ENCODE measurements at regions not wholly inside any gene's neighbourhood (a gene's known extent, or its start where the extent isn't known, plus 50 kb on each side); places are given as distances from the start of the nearest gene placed in this dataset.

GRCh38 chr20:16955971-16956370, 207.8 kb downstream of the OTOR start:
- Histone ChIP-seq H3K36me3 (ENCODE audit: control insufficient read depth in 3 of 3, insufficient read depth in 3 of 3, low read length in 3 of 3) (no peaks in the 10 kb centered on the region), H3K9ac (ENCODE audit: low read depth in 1 of 3, low read length in 3 of 3) (no peak overlapping the region), H3K4me3 (ENCODE audit: low read length in 3 of 3) (no peak overlapping the region), H3K27me3 (ENCODE audit: control insufficient read depth in 3 of 3, insufficient read depth in 3 of 3, low read length in 3 of 3) (no peaks in the 10 kb centered on the region), H3K27ac (ENCODE audit: low read depth, low read length) (no peak overlapping the region), H3K4me1 (ENCODE audit: control insufficient read depth in 3 of 3, insufficient read depth in 3 of 3, low read length in 3 of 3) (no peaks in the 10 kb centered on the region), H3K9me3 (ENCODE audit: control insufficient read depth in 3 of 3, low read length in 3 of 3) (no peaks in the 10 kb centered on the region)

- Histone ChIP-seq H3K4me3 (ENCODE audit: low read length in 3 of 3) (no peak overlapping the region), H3K36me3 (ENCODE audit: control insufficient read depth in 3 of 3, insufficient read depth in 3 of 3, low read length in 3 of 3) (no peaks in the 10 kb centered on the region), H3K9ac (ENCODE audit: low read depth in 1 of 3, low read length in 3 of 3) (no peak overlapping the region), H3K27ac (ENCODE audit: low read depth, low read length) (no peak overlapping the region), H3K4me1 (ENCODE audit: control insufficient read depth in 3 of 3, insufficient read depth in 3 of 3, low read length in 3 of 3) (no peaks in the 10 kb centered on the region), H3K9me3 (ENCODE audit: control insufficient read depth in 3 of 3, low read length in 3 of 3) (no peaks in the 10 kb centered on the region), H3K27me3 (ENCODE audit: control insufficient read depth in 3 of 3, insufficient read depth in 3 of 3, low read length in 3 of 3) (no peaks in the 10 kb centered on the region)
Measured at GRCh38 chr20:16965401-16965800, 217.2 kb downstream of the OTOR start.

GRCh38 chr20:16966276-16966880, 218.2 kb downstream of the OTOR start:
- H3K36me3 ChIP-seq (ENCODE audit: control insufficient read depth in 3 of 3, insufficient read depth in 3 of 3, low read length in 3 of 3) = no peaks in the 10 kb centered on the region
- no peaks in the 10 kb centered on the region for H3K4me1 ChIP-seq (ENCODE audit: control insufficient read depth in 3 of 3, insufficient read depth in 3 of 3, low read length in 3 of 3)
- no peak overlapping the region for H3K9ac ChIP-seq (ENCODE audit: low read depth in 1 of 3, low read length in 3 of 3)
- H3K9me3 ChIP-seq (ENCODE audit: control insufficient read depth in 3 of 3, low read length in 3 of 3) = no peaks in the 10 kb centered on the region
- no peaks in the 10 kb centered on the region for H3K27me3 ChIP-seq (ENCODE audit: control insufficient read depth in 3 of 3, insufficient read depth in 3 of 3, low read length in 3 of 3)
- H3K27ac ChIP-seq (ENCODE audit: low read depth, low read length) = no peak overlapping the region
- no peak overlapping the region for H3K4me3 ChIP-seq (ENCODE audit: low read length in 3 of 3)

GRCh38 chr20:16968099-16968498, 219.9 kb downstream of the OTOR start:
- Histone ChIP-seq H3K4me3 (ENCODE audit: low read length in 3 of 3) (no peak overlapping the region), H3K27ac (ENCODE audit: low read depth, low read length) (no peak overlapping the region), H3K27me3 (ENCODE audit: control insufficient read depth in 3 of 3, insufficient read depth in 3 of 3, low read length in 3 of 3) (no peaks in the 10 kb centered on the region), H3K36me3 (ENCODE audit: control insufficient read depth in 3 of 3, insufficient read depth in 3 of 3, low read length in 3 of 3) (no peaks in the 10 kb centered on the region), H3K4me1 (ENCODE audit: control insufficient read depth in 3 of 3, insufficient read depth in 3 of 3, low read length in 3 of 3) (no peaks in the 10 kb centered on the region), H3K9me3 (ENCODE audit: control insufficient read depth in 3 of 3, low read length in 3 of 3) (no peaks in the 10 kb centered on the region), H3K9ac (ENCODE audit: low read depth in 1 of 3, low read length in 3 of 3) (no peak overlapping the region)

- Histone ChIP-seq H3K9me3 (ENCODE audit: control insufficient read depth in 3 of 3, low read length in 3 of 3) (peaks cover 0 to 3% (median 0%) of the 10 kb centered on the region in 3 donors), H3K27ac (ENCODE audit: low read depth, low read length) (no peak overlapping the region), H3K27me3 (ENCODE audit: control insufficient read depth in 3 of 3, insufficient read depth in 3 of 3, low read length in 3 of 3) (no peaks in the 10 kb centered on the region), H3K4me1 (ENCODE audit: control insufficient read depth in 3 of 3, insufficient read depth in 3 of 3, low read length in 3 of 3) (no peaks in the 10 kb centered on the region), H3K9ac (ENCODE audit: low read depth in 1 of 3, low read length in 3 of 3) (no peak overlapping the region), H3K4me3 (ENCODE audit: low read length in 3 of 3) (no peak overlapping the region), H3K36me3 (ENCODE audit: control insufficient read depth in 3 of 3, insufficient read depth in 3 of 3, low read length in 3 of 3) (no peaks in the 10 kb centered on the region)
Measured at GRCh38 chr20:16970776-16971175, 222.6 kb downstream of the OTOR start.

- H3K4me3 ChIP-seq (ENCODE audit: low read length in 3 of 3) = no peak overlapping the region
Measured at GRCh38 chr20:16974080-16974854, 226.1 kb downstream of the OTOR start.

GRCh38 chr20:16974855-16975162, 226.7 kb downstream of the OTOR start:
- Histone ChIP-seq H3K27me3 (ENCODE audit: control insufficient read depth in 3 of 3, insufficient read depth in 3 of 3, low read length in 3 of 3) (no peaks in the 10 kb centered on the region), H3K9ac (ENCODE audit: low read depth in 1 of 3, low read length in 3 of 3) (no peak overlapping the region), H3K4me1 (ENCODE audit: control insufficient read depth in 3 of 3, insufficient read depth in 3 of 3, low read length in 3 of 3) (no peaks in the 10 kb centered on the region), H3K4me3 (ENCODE audit: low read length in 3 of 3) (no peak overlapping the region), H3K9me3 (ENCODE audit: control insufficient read depth in 3 of 3, low read length in 3 of 3) (peaks cover 0 to 5% (median 0%) of the 10 kb centered on the region in 3 donors), H3K36me3 (ENCODE audit: control insufficient read depth in 3 of 3, insufficient read depth in 3 of 3, low read length in 3 of 3) (no peaks in the 10 kb centered on the region), H3K27ac (ENCODE audit: low read depth, low read length) (no peak overlapping the region)

More at GRCh38 chr20:16974080-16974854, 226.1 kb downstream of the OTOR start:
- Histone ChIP-seq H3K27ac (ENCODE audit: low read depth, low read length) (no peak overlapping the region), H3K9ac (ENCODE audit: low read depth in 1 of 3, low read length in 3 of 3) (no peak overlapping the region), H3K27me3 (ENCODE audit: control insufficient read depth in 3 of 3, insufficient read depth in 3 of 3, low read length in 3 of 3) (no peaks in the 10 kb centered on the region), H3K9me3 (ENCODE audit: control insufficient read depth in 3 of 3, low read length in 3 of 3) (peaks cover 0 to 5% (median 0%) of the 10 kb centered on the region in 3 donors), H3K36me3 (ENCODE audit: control insufficient read depth in 3 of 3, insufficient read depth in 3 of 3, low read length in 3 of 3) (no peaks in the 10 kb centered on the region), H3K4me1 (ENCODE audit: control insufficient read depth in 3 of 3, insufficient read depth in 3 of 3, low read length in 3 of 3) (no peaks in the 10 kb centered on the region)

GRCh38 chr20:16975682-16976081, 227.5 kb downstream of the OTOR start:
- Histone ChIP-seq H3K4me1 (ENCODE audit: control insufficient read depth in 3 of 3, insufficient read depth in 3 of 3, low read length in 3 of 3) (no peaks in the 10 kb centered on the region), H3K9me3 (ENCODE audit: control insufficient read depth in 3 of 3, low read length in 3 of 3) (peaks cover 0 to 5% (median 0%) of the 10 kb centered on the region in 3 donors), H3K9ac (ENCODE audit: low read depth in 1 of 3, low read length in 3 of 3) (no peak overlapping the region), H3K4me3 (ENCODE audit: low read length in 3 of 3) (no peak overlapping the region), H3K27ac (ENCODE audit: low read depth, low read length) (no peak overlapping the region), H3K27me3 (ENCODE audit: control insufficient read depth in 3 of 3, insufficient read depth in 3 of 3, low read length in 3 of 3) (no peaks in the 10 kb centered on the region), H3K36me3 (ENCODE audit: control insufficient read depth in 3 of 3, insufficient read depth in 3 of 3, low read length in 3 of 3) (no peaks in the 10 kb centered on the region)

GRCh38 chr20:16978497-16978896, 230.3 kb downstream of the OTOR start:
- H3K9me3 ChIP-seq (ENCODE audit: control insufficient read depth in 3 of 3, low read length in 3 of 3) = peaks cover 0 to 5% (median 0%) of the 10 kb centered on the region in 3 donors
- H3K9ac ChIP-seq (ENCODE audit: low read depth in 1 of 3, low read length in 3 of 3) = no peak overlapping the region
- no peaks in the 10 kb centered on the region for H3K27me3 ChIP-seq (ENCODE audit: control insufficient read depth in 3 of 3, insufficient read depth in 3 of 3, low read length in 3 of 3)
- H3K27ac ChIP-seq (ENCODE audit: low read depth, low read length) = no peak overlapping the region
- H3K36me3 ChIP-seq (ENCODE audit: control insufficient read depth in 3 of 3, insufficient read depth in 3 of 3, low read length in 3 of 3) = no peaks in the 10 kb centered on the region
- H3K4me1 ChIP-seq (ENCODE audit: control insufficient read depth in 3 of 3, insufficient read depth in 3 of 3, low read length in 3 of 3) = no peaks in the 10 kb centered on the region
- no peak overlapping the region for H3K4me3 ChIP-seq (ENCODE audit: low read length in 3 of 3)

GRCh38 chr20:16982091-16982726, 234.1 kb downstream of the OTOR start:
- peaks cover 0 to 3% (median 2%) of the 10 kb centered on the region in 3 donors for H3K9me3 ChIP-seq (ENCODE audit: control insufficient read depth in 3 of 3, low read length in 3 of 3)
- H3K27me3 ChIP-seq (ENCODE audit: control insufficient read depth in 3 of 3, insufficient read depth in 3 of 3, low read length in 3 of 3) = no peaks in the 10 kb centered on the region
- no peak overlapping the region for H3K9ac ChIP-seq (ENCODE audit: low read depth in 1 of 3, low read length in 3 of 3)
- H3K4me3 ChIP-seq (ENCODE audit: low read length in 3 of 3) = no peak overlapping the region
- no peaks in the 10 kb centered on the region for H3K4me1 ChIP-seq (ENCODE audit: control insufficient read depth in 3 of 3, insufficient read depth in 3 of 3, low read length in 3 of 3)
- H3K36me3 ChIP-seq (ENCODE audit: control insufficient read depth in 3 of 3, insufficient read depth in 3 of 3, low read length in 3 of 3) = no peaks in the 10 kb centered on the region
- no peak overlapping the region for H3K27ac ChIP-seq (ENCODE audit: low read depth, low read length)

All from skeletal muscle tissue (tissue), 3 donors.